Heart left ventricle (tissue), 13 donors: ENCODE measurements at regions not wholly inside any gene's neighbourhood (a gene's known extent, or its start where the extent isn't known, plus 50 kb on each side); places are given as distances from the start of the nearest gene placed in this dataset.

Experiments used
- POLR2A ChIP-seq, 2 donors: fragments of 450-650 bp; IDR thresholded peaks; one replicate each; pipeline ENCODE4 v1.6.1; 2017; ENCODE audit warnings: antibody characterized with exemption in 2 of 2, mild to moderate bottlenecking in 2 of 2, moderate library complexity in 2 of 2
- TF ChIP-seq, protein P1 (sequence below), 12 donors: fragments of 200-600 bp; sonication (generic) in 4 of 12; IDR thresholded peaks; one replicate each; pipeline versions ENCODE4 v1.5.0 to v1.8.0; 2018 to 2022; ENCODE audit warnings: antibody characterized with exemption in 12 of 12, mild to moderate bottlenecking in 5 of 12
- donor health status: ischemic (EF 13 %, LVEDD 7.1; RV severe dilation, severe dysfunction).
- donor health status: DM: no; HTN: yes; CAD: no.
- donor health status: DM: no; HTN: no; CAD: no.
- donor health status: ischemic (EF 25% LVEDD 6.9; RV normal size, moderate dysfunction).
- donor health status: ischemic (EF 25% LVEDD 5.7; RV mildly dilated, moderate dysfunction).
- donor health status: ischemic (EF 35%, LVEDD 5.7; RV mildly dilated, moderate dysfunction).
- donor health status: nonischemic (EF 11% LVEDD 7.7; RV severe dilation, severe dysfunction).
- donor health status: DM: yes; HTN: yes; CAD: no.
- donor health status: PGD.
- donor health status: ischemic (EF 29% LVEDD 5.4; RV normal size, mild dysfunction).
- donor health status: nonischemic (EF 23%, LVEDD 6.1; RV moderate dilation, normal function).

DNA sequence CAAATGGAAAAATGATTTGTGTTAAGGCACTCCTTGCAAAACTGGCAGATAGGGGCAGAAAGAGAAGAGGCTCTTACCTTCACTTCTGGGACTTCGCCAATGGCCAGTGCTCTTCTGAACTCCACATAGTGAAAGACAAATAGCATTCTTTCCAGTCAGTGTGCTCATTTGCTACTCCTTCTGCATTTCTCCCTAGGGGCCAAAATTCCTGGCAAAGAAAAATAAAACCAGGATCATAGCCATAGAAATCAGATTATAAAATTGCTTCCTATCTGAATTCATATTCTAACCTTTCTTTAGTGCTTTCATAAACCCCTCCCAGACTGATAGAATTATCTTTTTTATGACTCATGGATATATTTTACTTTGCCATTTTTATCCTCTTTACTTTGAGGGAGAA is 56.9 kb upstream of the PELI1 start:
- TF ChIP-seq, protein P1, sequence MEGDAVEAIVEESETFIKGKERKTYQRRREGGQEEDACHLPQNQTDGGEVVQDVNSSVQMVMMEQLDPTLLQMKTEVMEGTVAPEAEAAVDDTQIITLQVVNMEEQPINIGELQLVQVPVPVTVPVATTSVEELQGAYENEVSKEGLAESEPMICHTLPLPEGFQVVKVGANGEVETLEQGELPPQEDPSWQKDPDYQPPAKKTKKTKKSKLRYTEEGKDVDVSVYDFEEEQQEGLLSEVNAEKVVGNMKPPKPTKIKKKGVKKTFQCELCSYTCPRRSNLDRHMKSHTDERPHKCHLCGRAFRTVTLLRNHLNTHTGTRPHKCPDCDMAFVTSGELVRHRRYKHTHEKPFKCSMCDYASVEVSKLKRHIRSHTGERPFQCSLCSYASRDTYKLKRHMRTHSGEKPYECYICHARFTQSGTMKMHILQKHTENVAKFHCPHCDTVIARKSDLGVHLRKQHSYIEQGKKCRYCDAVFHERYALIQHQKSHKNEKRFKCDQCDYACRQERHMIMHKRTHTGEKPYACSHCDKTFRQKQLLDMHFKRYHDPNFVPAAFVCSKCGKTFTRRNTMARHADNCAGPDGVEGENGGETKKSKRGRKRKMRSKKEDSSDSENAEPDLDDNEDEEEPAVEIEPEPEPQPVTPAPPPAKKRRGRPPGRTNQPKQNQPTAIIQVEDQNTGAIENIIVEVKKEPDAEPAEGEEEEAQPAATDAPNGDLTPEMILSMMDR (IDR thresholded peaks at IDR 0.05) = no peak
- TF ChIP-seq POLR2A (IDR thresholded peaks at IDR 0.05) = no peak
